GM23338 (cell line): ENCODE measurements at regions not wholly inside any gene's neighbourhood (a gene's known extent, or its start where the extent isn't known, plus 50 kb on each side); places are given as distances from the start of the nearest gene placed in this dataset.

Experiments used
- ATAC-seq: fragments of 200-7000 bp; cut with Tn5 transposase; 3 replicates; pipeline ENCODE4 v1.9.1; 2020
- DNase-seq: peaks from one replicate; pipeline ENCODE4 v3.0.0-alpha.2; 2015; ENCODE audit warnings: low spot score
- H2AFZ ChIP-seq: fragments of 200-600 bp; sonication (generic); 2 replicates; pipeline ENCODE4 v1.8.0; 2016; ENCODE audit warnings: antibody characterized with exemption, mild to moderate bottlenecking, moderate library complexity
- H3F3A ChIP-seq: fragments of 200-600 bp; sonication (generic); replicated peaks from 2 replicates; pipeline ENCODE4 v1.8.0; 2017; ENCODE audit warnings: antibody characterized with exemption, mixed run types, low read depth
- H3K27ac ChIP-seq: fragments of 200-600 bp; sonication (generic); 2 replicates; pipeline ENCODE4 v1.6.1; 2016; ENCODE audit warnings: low read depth
- H3K27me3 ChIP-seq: fragments of 200-600 bp; sonication (generic); 2 replicates; pipeline ENCODE4 v1.8.0; 2016; ENCODE audit warnings: mild to moderate bottlenecking, mixed run types, moderate library complexity; ENCODE audit not compliant: insufficient read depth
- H3K36me3 ChIP-seq: fragments of 200-600 bp; sonication (generic); 2 replicates; pipeline ENCODE4 v1.8.0; 2016; ENCODE audit warnings: mild to moderate bottlenecking; ENCODE audit not compliant: insufficient read depth
- H3K4me1 ChIP-seq: fragments of 200-600 bp; sonication (generic); 2 replicates; pipeline ENCODE4 v1.8.0; 2016; ENCODE audit warnings: mild to moderate bottlenecking, moderate library complexity; ENCODE audit not compliant: insufficient read depth
- H3K4me2 ChIP-seq: fragments of 200-600 bp; sonication (generic); 2 replicates; pipeline ENCODE4 v1.7.1; 2017; ENCODE audit warnings: mixed run types
- H3K4me3 ChIP-seq: fragments of 200-600 bp; sonication (generic); 2 replicates; pipeline ENCODE4 v1.6.1; 2016; ENCODE audit warnings: mixed run types
- H3K79me2 ChIP-seq: fragments of 200-600 bp; sonication (generic); replicated peaks from 2 replicates; pipeline ENCODE4 v1.8.0; 2017; ENCODE audit warnings: mild to moderate bottlenecking; ENCODE audit not compliant: insufficient read depth
- H3K9me2 ChIP-seq: fragments of 200-600 bp; sonication (generic); 2 replicates; pipeline ENCODE4 v1.8.0; 2017; ENCODE audit not compliant: insufficient read depth
- H4K20me1 ChIP-seq: fragments of 200-600 bp; sonication (generic); replicated peaks from 2 replicates; pipeline ENCODE4 v1.8.0; 2017; ENCODE audit warnings: mild to moderate bottlenecking; ENCODE audit not compliant: insufficient read depth
- H3K27ac Mint-ChIP-seq: 2 replicates; pipeline ENCODE4 v1.8.0; 2020; ENCODE audit warnings: inconsistent platforms, mild to moderate bottlenecking, moderate library complexity, mixed read lengths
- H3K27me3 Mint-ChIP-seq: 3 replicates; pipeline ENCODE4 v1.8.0; 2022; ENCODE audit warnings: low read depth, mild to moderate bottlenecking, moderate library complexity, mixed read lengths, inconsistent platforms; ENCODE audit not compliant: insufficient read depth, poor library complexity
- H3K36me3 Mint-ChIP-seq: 3 replicates; pipeline ENCODE4 v1.8.0; 2021; ENCODE audit warnings: low read depth, mild to moderate bottlenecking, inconsistent platforms, moderate library complexity, mixed read lengths
- H3K4me1 Mint-ChIP-seq: 3 replicates; pipeline ENCODE4 v1.8.0; 2020; ENCODE audit warnings: mild to moderate bottlenecking, inconsistent platforms, mixed read lengths
- H3K4me3 Mint-ChIP-seq: 3 replicates; pipeline ENCODE4 v1.8.0; 2021; ENCODE audit warnings: moderate library complexity, mild to moderate bottlenecking, inconsistent platforms, mixed read lengths
- H3K9me3 Mint-ChIP-seq: 3 replicates; pipeline ENCODE4 v1.8.0; 2020; ENCODE audit warnings: moderate library complexity, mild to moderate bottlenecking, inconsistent platforms, mixed read lengths
- CREB1 ChIP-seq: fragments of 250-450 bp; sonication (Bioruptor Pico); IDR thresholded peaks from 2 replicates; pipeline ENCODE4 v1.5.0; 2020; ENCODE audit warnings: low read depth, mild to moderate bottlenecking, moderate library complexity
- EZH2 ChIP-seq: fragments of 200-600 bp; sonication (generic); IDR thresholded peaks from one replicate; pipeline ENCODE4 v1.8.0; 2017; ENCODE audit warnings: antibody characterized with exemption, mild to moderate bottlenecking, low read depth; ENCODE audit not compliant: unreplicated experiment
- EZH2phosphoT487 ChIP-seq: fragments of 200-600 bp; sonication (generic); IDR thresholded peaks from one replicate; pipeline ENCODE4 v1.8.1; 2018; ENCODE audit warnings: antibody characterized with exemption; ENCODE audit not compliant: unreplicated experiment
- JUNB ChIP-seq: IDR thresholded peaks from one replicate; pipeline ENCODE4 v1.6.1; 2016; ENCODE audit warnings: antibody characterized with exemption; ENCODE audit not compliant: unreplicated experiment
- NANOG ChIP-seq: IDR thresholded peaks from 2 replicates; pipeline ENCODE4 v1.6.1; 2016; ENCODE audit warnings: antibody characterized with exemption, borderline replicate concordance
- POLR2AphosphoS5 ChIP-seq: IDR thresholded peaks from 2 replicates; pipeline ENCODE4 v1.6.1; 2016; ENCODE audit warnings: antibody characterized with exemption, low read depth
- STAT1 ChIP-seq: IDR thresholded peaks from one replicate; pipeline ENCODE4 v1.6.1; 2016; ENCODE audit warnings: antibody characterized with exemption; ENCODE audit not compliant: unreplicated experiment
- ZNF114 ChIP-seq: fragments of 250-450 bp; sonication (Bioruptor Pico); IDR thresholded peaks from 2 replicates; pipeline ENCODE4 v1.5.0; 2020; ENCODE audit warnings: mild to moderate bottlenecking, moderate library complexity
- ZNF331 ChIP-seq: fragments of 250-450 bp; sonication (Bioruptor Pico); IDR thresholded peaks from 2 replicates; pipeline ENCODE4 v1.5.0; 2020; ENCODE audit warnings: low read depth, mild to moderate bottlenecking, moderate library complexity
- TF ChIP-seq, protein P1 (sequence below): IDR thresholded peaks from one replicate; pipeline ENCODE4 v1.6.1; 2018; ENCODE audit warnings: antibody characterized with exemption; ENCODE audit not compliant: unreplicated experiment
- TF ChIP-seq, protein P2 (sequence below), 2 experiments: fragments of 200-600 bp in 1 of 2; sonication (generic) in 1 of 2; conservative IDR thresholded peaks; 2 replicates each; pipeline versions ENCODE4 v1.5.1 to v1.6.1; 2016 to 2017; ENCODE audit warnings: antibody characterized with exemption in 2 of 2, low read depth in 2 of 2, mild to moderate bottlenecking in 2 of 2, moderate library complexity in 1 of 2

DNA sequence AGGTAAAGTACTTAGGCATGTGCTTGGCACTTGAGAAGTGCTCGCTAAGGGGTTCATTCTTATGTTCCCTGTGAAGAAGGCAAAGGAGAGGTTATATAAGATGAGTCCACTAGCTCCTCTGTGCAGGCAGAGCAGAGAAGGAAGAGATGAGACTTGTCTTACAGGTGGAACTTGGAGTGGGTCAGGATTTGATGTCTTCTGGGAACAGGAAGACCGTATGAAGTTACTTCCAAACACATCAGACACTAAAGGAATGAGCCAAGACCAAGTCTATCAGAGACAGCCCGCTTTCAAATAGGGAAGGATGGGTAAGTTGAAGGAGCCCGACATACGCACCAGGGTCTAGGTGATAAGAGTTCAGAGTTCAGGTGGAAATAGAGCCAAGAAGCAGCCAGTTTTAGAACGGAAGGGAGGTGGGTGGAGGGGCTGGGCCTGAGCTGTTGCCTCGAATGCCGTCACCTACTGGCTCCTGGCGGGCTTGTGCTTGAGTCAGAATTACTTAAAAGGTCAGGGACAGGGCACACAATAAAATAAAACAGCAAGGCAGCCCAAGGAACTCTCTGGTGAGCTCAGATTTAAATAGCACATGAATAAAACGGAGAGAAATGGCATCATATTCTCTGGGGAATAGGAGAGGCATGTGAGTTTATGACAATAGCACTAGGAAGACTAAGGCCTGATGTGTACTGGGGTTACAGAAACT lies 56.1 kb upstream of the GRB10 start:
- H3K27ac Mint-ChIP-seq, result no peak overlapping the region
- Histone ChIP-seq H3K4me3 (no peak overlapping the region), H3K36me3 (no peaks in the 10 kb centered on the region), H2AFZ (no peak overlapping the region), H3K79me2 (no peaks in the 10 kb centered on the region), H3K27ac (no peak overlapping the region), H3K4me2 (no peak overlapping the region), H3K9me2 (peaks cover 18% of the 10 kb centered on the region), H3K4me1 (no peaks in the 10 kb centered on the region), H3F3A (no peaks in the 10 kb centered on the region), H4K20me1 (no peaks in the 10 kb centered on the region), H3K27me3 (no peaks in the 10 kb centered on the region)
- peaks cover 4% of the 10 kb centered on the region; the same call in 1 of the 3 replicates for H3K4me1 Mint-ChIP-seq
- no peak for ATAC-seq
- DNase-seq, result no peak
- no peak overlapping the region for H3K4me3 Mint-ChIP-seq
- H3K9me3 Mint-ChIP-seq, result no peaks in the 10 kb centered on the region; the same call in 2 of the 3 replicates
- H3K36me3 Mint-ChIP-seq, result peaks cover 5% of the 10 kb centered on the region
- H3K27me3 Mint-ChIP-seq, result peaks cover 3% of the 10 kb centered on the region
- TF ChIP-seq CREB1 (CRISPR knock-in tag) (no peak), JUNB (no peak), ZNF114 (no peak), NANOG (no peak), POLR2AphosphoS5 (no peak), ZNF331 (no peak), STAT1 (no peak), EZH2phosphoT487 (no peak)
- TF ChIP-seq, protein P1, sequence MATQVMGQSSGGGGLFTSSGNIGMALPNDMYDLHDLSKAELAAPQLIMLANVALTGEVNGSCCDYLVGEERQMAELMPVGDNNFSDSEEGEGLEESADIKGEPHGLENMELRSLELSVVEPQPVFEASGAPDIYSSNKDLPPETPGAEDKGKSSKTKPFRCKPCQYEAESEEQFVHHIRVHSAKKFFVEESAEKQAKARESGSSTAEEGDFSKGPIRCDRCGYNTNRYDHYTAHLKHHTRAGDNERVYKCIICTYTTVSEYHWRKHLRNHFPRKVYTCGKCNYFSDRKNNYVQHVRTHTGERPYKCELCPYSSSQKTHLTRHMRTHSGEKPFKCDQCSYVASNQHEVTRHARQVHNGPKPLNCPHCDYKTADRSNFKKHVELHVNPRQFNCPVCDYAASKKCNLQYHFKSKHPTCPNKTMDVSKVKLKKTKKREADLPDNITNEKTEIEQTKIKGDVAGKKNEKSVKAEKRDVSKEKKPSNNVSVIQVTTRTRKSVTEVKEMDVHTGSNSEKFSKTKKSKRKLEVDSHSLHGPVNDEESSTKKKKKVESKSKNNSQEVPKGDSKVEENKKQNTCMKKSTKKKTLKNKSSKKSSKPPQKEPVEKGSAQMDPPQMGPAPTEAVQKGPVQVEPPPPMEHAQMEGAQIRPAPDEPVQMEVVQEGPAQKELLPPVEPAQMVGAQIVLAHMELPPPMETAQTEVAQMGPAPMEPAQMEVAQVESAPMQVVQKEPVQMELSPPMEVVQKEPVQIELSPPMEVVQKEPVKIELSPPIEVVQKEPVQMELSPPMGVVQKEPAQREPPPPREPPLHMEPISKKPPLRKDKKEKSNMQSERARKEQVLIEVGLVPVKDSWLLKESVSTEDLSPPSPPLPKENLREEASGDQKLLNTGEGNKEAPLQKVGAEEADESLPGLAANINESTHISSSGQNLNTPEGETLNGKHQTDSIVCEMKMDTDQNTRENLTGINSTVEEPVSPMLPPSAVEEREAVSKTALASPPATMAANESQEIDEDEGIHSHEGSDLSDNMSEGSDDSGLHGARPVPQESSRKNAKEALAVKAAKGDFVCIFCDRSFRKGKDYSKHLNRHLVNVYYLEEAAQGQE, result no peak

DNA sequence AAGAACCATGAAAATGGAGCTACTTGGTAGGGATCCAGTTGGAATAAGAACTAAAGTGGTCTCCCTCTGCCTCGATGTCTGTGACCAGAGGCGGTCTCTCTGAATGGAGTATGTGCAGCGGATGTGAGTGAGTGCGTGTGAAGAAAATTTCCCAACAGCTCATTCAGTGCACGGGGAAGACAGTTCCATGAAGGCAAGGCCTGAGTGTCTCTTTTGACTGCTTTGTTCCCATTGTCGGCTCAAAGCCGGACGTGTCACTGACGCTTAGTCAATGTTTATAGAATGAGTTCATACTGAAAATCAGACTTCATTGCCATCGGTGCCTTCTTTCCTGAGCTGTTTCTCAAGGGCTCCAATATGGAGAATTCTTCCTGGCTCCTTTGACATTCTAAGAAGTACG lies 55.3 kb upstream of the GRB10 start:
- no peaks in the 10 kb centered on the region for H3K27me3 ChIP-seq
- 0 out of 2 replicates have a peak overlapping the region, but pooled peaks have one; percentile 18 for H2AFZ ChIP-seq
- Mint-ChIP-seq H3K9me3 (no peaks in the 10 kb centered on the region; the same call in 2 of the 3 replicates), H3K27me3 (peaks cover 3% of the 10 kb centered on the region), H3K36me3 (no peaks in the 10 kb centered on the region; the same call in 2 of the 3 replicates), H3K4me3 (no peak overlapping the region), H3K4me1 (peaks cover 4% of the 10 kb centered on the region; the same call in 1 of the 3 replicates), H3K27ac (no peak overlapping the region)
- H3K4me3 ChIP-seq, result no peak overlapping the region
- ATAC-seq, result no peak
- no peak for DNase-seq
- H3F3A ChIP-seq, result no peaks in the 10 kb centered on the region
- H3K36me3 ChIP-seq, result no peaks in the 10 kb centered on the region
- no peaks in the 10 kb centered on the region for H3K79me2 ChIP-seq
- H3K27ac ChIP-seq, result no peak overlapping the region
- no peaks in the 10 kb centered on the region for H4K20me1 ChIP-seq
- H3K4me1 ChIP-seq, result no peaks in the 10 kb centered on the region
- peaks cover 18% of the 10 kb centered on the region for H3K9me2 ChIP-seq
- H3K4me2 ChIP-seq, result no peak overlapping the region
- TF ChIP-seq ZNF114 (no peak), EZH2 (no peak), POLR2AphosphoS5 (no peak), ZNF331 (no peak)
- TF ChIP-seq, protein P2, sequence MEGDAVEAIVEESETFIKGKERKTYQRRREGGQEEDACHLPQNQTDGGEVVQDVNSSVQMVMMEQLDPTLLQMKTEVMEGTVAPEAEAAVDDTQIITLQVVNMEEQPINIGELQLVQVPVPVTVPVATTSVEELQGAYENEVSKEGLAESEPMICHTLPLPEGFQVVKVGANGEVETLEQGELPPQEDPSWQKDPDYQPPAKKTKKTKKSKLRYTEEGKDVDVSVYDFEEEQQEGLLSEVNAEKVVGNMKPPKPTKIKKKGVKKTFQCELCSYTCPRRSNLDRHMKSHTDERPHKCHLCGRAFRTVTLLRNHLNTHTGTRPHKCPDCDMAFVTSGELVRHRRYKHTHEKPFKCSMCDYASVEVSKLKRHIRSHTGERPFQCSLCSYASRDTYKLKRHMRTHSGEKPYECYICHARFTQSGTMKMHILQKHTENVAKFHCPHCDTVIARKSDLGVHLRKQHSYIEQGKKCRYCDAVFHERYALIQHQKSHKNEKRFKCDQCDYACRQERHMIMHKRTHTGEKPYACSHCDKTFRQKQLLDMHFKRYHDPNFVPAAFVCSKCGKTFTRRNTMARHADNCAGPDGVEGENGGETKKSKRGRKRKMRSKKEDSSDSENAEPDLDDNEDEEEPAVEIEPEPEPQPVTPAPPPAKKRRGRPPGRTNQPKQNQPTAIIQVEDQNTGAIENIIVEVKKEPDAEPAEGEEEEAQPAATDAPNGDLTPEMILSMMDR (conservative IDR thresholded peaks at IDR 0.05; ENCODE audit: low read depth in 2 of 2), result no peak
